ENCODE measurements at regions not wholly inside any gene's neighbourhood (a gene's known extent, or its start where the extent isn't known, plus 50 kb on each side); places are given as distances from the start of the nearest gene placed in this dataset.

GRCh38 chr11:23861615-23862014, 635.2 kb upstream of the LUZP2 start:
- WGBS, 4 donors = 89 to 97% (median 92%) methylated on average over 9 of the region's 9 CpGs
- TF ChIP-seq, protein P1, sequence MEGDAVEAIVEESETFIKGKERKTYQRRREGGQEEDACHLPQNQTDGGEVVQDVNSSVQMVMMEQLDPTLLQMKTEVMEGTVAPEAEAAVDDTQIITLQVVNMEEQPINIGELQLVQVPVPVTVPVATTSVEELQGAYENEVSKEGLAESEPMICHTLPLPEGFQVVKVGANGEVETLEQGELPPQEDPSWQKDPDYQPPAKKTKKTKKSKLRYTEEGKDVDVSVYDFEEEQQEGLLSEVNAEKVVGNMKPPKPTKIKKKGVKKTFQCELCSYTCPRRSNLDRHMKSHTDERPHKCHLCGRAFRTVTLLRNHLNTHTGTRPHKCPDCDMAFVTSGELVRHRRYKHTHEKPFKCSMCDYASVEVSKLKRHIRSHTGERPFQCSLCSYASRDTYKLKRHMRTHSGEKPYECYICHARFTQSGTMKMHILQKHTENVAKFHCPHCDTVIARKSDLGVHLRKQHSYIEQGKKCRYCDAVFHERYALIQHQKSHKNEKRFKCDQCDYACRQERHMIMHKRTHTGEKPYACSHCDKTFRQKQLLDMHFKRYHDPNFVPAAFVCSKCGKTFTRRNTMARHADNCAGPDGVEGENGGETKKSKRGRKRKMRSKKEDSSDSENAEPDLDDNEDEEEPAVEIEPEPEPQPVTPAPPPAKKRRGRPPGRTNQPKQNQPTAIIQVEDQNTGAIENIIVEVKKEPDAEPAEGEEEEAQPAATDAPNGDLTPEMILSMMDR (IDR thresholded peaks at IDR 0.05) = no peak
- no peak for TF ChIP-seq POLR2A (IDR thresholded peaks at IDR 0.05)
- no peaks in the 10 kb centered on the region for H3K4me1 ChIP-seq (replicated peaks in 1 of 2)
- no peaks in the 10 kb centered on the region for H3K9me3 ChIP-seq (replicated peaks in 1 of 3)
- H3K36me3 ChIP-seq (replicated peaks in 1 of 2) = no peaks in the 10 kb centered on the region
- intact Hi-C loops (cut with DNase I) = no loop called here
- no peak overlapping the region for H3K4me3 ChIP-seq
- no peaks in the 10 kb centered on the region for H3K27me3 ChIP-seq
- no peak for DNase-seq
- H3K27ac ChIP-seq = no peak overlapping the region

GRCh38 chr11:23865341-23865975, 631.4 kb upstream of the LUZP2 start:
- no peak for DNase-seq
- Histone ChIP-seq H3K36me3 (replicated peaks in 1 of 2) (no peaks in the 10 kb centered on the region), H3K27ac (no peak overlapping the region), H3K9me3 (replicated peaks in 1 of 3) (no peaks in the 10 kb centered on the region), H3K4me3 (no peak overlapping the region), H3K27me3 (no peaks in the 10 kb centered on the region), H3K4me1 (replicated peaks in 1 of 2) (no peaks in the 10 kb centered on the region)
- TF ChIP-seq, protein P1 (IDR thresholded peaks at IDR 0.05) = no peak
- no peak for TF ChIP-seq POLR2A (IDR thresholded peaks at IDR 0.05)
- WGBS, 4 donors = 63 to 83% (median 72%) methylated on average over 4 of the region's 4 CpGs
- intact Hi-C loops (cut with DNase I) = no loop called here

- TF ChIP-seq, protein P1 (IDR thresholded peaks at IDR 0.05) = no peak
- TF ChIP-seq POLR2A (IDR thresholded peaks at IDR 0.05) = no peak
- H3K27me3 ChIP-seq = no peaks in the 10 kb centered on the region
- H3K4me1 ChIP-seq (replicated peaks in 1 of 2) = no peaks in the 10 kb centered on the region
- DNase-seq = no peak
- no peak overlapping the region for H3K27ac ChIP-seq
- H3K9me3 ChIP-seq (replicated peaks in 1 of 3) = no peaks in the 10 kb centered on the region
- H3K36me3 ChIP-seq (replicated peaks in 1 of 2) = no peaks in the 10 kb centered on the region
- intact Hi-C loops (cut with DNase I) = no loop called here
- 71 to 90% (median 86%) methylated on average over 1 of the region's 1 CpG for WGBS, 4 donors
- no peak overlapping the region for H3K4me3 ChIP-seq
Measured at GRCh38 chr11:23866641-23867040, 630.2 kb upstream of the LUZP2 start.

GRCh38 chr11:23869671-23870070, 627.2 kb upstream of the LUZP2 start:
- WGBS, 4 donors = 75 to 92% (median 82%) methylated on average over 2 of the region's 2 CpGs
- H3K27ac ChIP-seq = no peak overlapping the region

More at GRCh38 chr11:23869671-23870070, 627.2 kb upstream of the LUZP2 start:
- Histone ChIP-seq H3K4me3 (no peak overlapping the region), H3K9me3 (replicated peaks in 1 of 3) (no peaks in the 10 kb centered on the region), H3K4me1 (replicated peaks in 1 of 2) (no peaks in the 10 kb centered on the region), H3K36me3 (replicated peaks in 1 of 2) (no peaks in the 10 kb centered on the region), H3K27me3 (no peaks in the 10 kb centered on the region)
- DNase-seq = no peak
- TF ChIP-seq POLR2A (IDR thresholded peaks at IDR 0.05) = no peak
- TF ChIP-seq, protein P1 (IDR thresholded peaks at IDR 0.05) = no peak
- intact Hi-C loops (cut with DNase I) = no loop called here
